ENCODE measurements at regions not wholly inside any gene's neighbourhood (a gene's known extent, or its start where the extent isn't known, plus 50 kb on each side); places are given as distances from the start of the nearest gene placed in this dataset.

DNA sequence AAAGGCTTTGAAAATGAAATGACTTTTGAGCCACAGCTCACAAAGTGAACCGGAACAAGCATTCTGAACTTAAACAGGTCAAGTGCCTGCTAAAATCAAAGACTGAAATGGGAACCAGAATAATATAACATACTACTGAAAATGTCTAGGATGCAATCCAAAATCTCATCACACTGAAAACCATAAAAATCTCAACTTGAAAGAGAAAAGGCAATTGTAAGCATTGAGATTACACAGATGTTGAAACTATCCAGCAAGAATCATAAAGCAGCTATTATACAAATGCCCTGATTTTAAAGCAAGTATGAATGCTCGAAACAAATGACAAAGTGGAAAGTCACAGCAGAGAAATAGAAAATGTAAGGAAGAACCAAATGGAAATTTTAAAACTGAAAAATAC, 211.5 kb upstream of the GAS1 start:
- TF ChIP-seq EZH2 (IDR thresholded peaks at IDR 0.05; ENCODE audit: low read length) = no peak
- TF ChIP-seq, protein P1, sequence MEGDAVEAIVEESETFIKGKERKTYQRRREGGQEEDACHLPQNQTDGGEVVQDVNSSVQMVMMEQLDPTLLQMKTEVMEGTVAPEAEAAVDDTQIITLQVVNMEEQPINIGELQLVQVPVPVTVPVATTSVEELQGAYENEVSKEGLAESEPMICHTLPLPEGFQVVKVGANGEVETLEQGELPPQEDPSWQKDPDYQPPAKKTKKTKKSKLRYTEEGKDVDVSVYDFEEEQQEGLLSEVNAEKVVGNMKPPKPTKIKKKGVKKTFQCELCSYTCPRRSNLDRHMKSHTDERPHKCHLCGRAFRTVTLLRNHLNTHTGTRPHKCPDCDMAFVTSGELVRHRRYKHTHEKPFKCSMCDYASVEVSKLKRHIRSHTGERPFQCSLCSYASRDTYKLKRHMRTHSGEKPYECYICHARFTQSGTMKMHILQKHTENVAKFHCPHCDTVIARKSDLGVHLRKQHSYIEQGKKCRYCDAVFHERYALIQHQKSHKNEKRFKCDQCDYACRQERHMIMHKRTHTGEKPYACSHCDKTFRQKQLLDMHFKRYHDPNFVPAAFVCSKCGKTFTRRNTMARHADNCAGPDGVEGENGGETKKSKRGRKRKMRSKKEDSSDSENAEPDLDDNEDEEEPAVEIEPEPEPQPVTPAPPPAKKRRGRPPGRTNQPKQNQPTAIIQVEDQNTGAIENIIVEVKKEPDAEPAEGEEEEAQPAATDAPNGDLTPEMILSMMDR (optimal IDR thresholded peaks at IDR 0.05 in 1 of 3, IDR thresholded peaks at IDR 0.05 in 1 of 3, conservative IDR thresholded peaks at IDR 0.05 in 1 of 3; ENCODE audit: extremely low read depth in 1 of 3, insufficient read depth in 2 of 3, low read length in 3 of 3) = no peak
